ENCODE measurements at regions not wholly inside any gene's neighbourhood (a gene's known extent, or its start where the extent isn't known, plus 50 kb on each side); places are given as distances from the start of the nearest gene placed in this dataset.
"Not testable (repeated sequence)": the region's sequence is repeated elsewhere in the genome, so short reads cannot be mapped to it uniquely, and the experiment has no call there.

DNA sequence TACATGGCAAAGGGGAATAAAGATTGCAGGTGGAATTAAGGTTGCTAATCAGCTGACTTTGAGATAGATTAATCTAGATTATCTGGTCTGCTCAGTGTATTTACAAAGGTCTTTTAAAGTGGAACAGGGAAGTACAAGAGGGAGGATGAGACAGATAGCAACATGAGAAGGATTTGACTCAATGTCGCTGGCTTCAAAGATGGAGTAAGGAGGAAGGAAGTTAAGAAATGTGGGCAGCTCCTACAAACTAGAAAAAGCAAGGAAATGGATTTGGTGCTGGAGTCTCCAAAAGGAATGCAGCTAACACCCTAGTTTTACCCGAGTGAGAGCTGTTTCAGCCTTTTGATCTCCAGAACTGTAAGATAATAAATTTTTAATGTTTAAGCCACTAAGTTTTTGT, 180.7 kb upstream of the TTC14 start:
- TF ChIP-seq, protein P1, sequence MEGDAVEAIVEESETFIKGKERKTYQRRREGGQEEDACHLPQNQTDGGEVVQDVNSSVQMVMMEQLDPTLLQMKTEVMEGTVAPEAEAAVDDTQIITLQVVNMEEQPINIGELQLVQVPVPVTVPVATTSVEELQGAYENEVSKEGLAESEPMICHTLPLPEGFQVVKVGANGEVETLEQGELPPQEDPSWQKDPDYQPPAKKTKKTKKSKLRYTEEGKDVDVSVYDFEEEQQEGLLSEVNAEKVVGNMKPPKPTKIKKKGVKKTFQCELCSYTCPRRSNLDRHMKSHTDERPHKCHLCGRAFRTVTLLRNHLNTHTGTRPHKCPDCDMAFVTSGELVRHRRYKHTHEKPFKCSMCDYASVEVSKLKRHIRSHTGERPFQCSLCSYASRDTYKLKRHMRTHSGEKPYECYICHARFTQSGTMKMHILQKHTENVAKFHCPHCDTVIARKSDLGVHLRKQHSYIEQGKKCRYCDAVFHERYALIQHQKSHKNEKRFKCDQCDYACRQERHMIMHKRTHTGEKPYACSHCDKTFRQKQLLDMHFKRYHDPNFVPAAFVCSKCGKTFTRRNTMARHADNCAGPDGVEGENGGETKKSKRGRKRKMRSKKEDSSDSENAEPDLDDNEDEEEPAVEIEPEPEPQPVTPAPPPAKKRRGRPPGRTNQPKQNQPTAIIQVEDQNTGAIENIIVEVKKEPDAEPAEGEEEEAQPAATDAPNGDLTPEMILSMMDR (IDR thresholded peaks at IDR 0.05), result no peak
- TF ChIP-seq POLR2AphosphoS5 (IDR thresholded peaks at IDR 0.05) (no peak), POLR2A (IDR thresholded peaks at IDR 0.05) (no peak)
- H3K27ac ChIP-seq, result no peak overlapping the region
- DNase-seq (ENCODE audit: low spot score in 2 of 2), result no peak
- no peaks in the 10 kb centered on the region for H3K27me3 ChIP-seq
- no peak overlapping the region for H3K4me3 ChIP-seq
- intact Hi-C loops (cut with DNase I; ENCODE audit: low total_unique reads), result no loop called here
- H3K4me1 ChIP-seq, result no peaks in the 10 kb centered on the region
- no peaks in the 10 kb centered on the region for H3K36me3 ChIP-seq
- H3K9me3 ChIP-seq, result no peaks in the 10 kb centered on the region

DNA sequence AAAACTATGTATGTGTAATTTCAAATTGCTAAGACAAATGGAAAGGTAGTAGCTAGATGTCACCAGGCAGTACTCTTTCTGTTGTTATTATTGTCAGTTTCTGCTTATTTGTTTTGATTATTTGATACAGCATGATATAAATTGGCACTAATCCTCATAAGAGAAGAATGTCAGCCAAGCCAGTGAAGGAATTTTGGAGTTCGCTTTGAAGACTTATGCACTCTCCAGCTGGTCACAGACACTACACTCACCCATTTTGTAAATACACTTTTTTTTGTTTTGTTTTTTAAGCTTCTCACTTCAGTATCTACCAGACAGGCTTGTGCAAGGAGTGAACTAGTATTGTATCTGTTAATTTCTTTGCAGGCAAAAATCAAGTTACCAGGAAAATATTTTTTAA, 180.2 kb upstream of the TTC14 start:
- intact Hi-C loops (cut with DNase I; ENCODE audit: low total_unique reads), result no loop called here
- TF ChIP-seq POLR2AphosphoS5 (IDR thresholded peaks at IDR 0.05), result no peak
- TF ChIP-seq, protein P1 (IDR thresholded peaks at IDR 0.05), result no peak
- no peak for TF ChIP-seq POLR2A (IDR thresholded peaks at IDR 0.05)

DNA sequence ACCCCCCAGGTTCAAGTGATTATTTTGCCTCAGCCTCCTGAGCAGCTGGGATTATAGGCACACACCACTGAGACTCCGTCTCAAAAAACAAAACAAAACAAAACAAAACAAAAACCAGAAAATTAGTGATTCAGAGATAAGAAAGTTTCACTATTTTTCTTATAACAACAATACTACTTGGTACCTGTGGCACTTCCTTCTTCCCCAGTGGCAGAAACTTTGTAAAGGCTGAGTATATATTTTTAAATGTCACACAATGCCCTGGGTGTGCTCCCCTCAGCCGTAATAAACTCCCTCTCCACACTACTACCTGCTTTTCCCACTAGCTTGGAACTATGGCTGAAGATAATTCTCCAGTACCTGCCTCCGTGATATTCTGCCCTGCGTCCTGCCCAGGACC, 177.7 kb upstream of the TTC14 start:
- H3K9me3 ChIP-seq; H3K36me3 ChIP-seq; DNase-seq (ENCODE audit: low spot score in 2 of 2); H3K4me3 ChIP-seq; intact Hi-C loops (cut with DNase I; ENCODE audit: low total_unique reads); H3K27ac ChIP-seq; H3K27me3 ChIP-seq; H3K4me1 ChIP-seq: not testable (repeated sequence)

More for the DNA sequence above, 180.2 kb upstream of the TTC14 start:
- Histone ChIP-seq H3K4me1 (no peaks in the 10 kb centered on the region), H3K36me3 (no peaks in the 10 kb centered on the region), H3K4me3 (no peak overlapping the region), H3K9me3 (no peaks in the 10 kb centered on the region), H3K27ac (no peak overlapping the region), H3K27me3 (no peaks in the 10 kb centered on the region)
- DNase-seq (ENCODE audit: low spot score in 2 of 2), result no peak

DNA sequence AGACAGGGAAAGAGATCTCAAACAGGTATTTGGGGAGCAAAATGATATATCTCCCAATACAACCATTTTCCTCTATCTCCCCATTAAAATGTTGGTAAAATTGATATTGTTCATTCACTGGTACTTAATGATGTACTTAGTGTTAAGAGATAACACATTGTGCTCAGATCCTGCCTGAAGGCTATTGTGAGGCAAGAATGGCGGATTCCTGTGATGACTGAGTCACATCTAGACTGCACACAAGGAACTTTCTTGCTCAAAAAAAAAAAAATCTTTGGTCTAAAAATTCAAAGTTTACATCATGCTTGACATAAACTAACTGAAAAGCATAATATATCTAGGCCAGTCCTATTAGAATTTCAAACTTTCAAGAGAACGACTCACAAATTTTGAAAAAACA, 171.1 kb upstream of the TTC14 start:
- Histone ChIP-seq H3K4me3 (no peak overlapping the region), H3K4me1 (no peaks in the 10 kb centered on the region), H3K27me3 (no peaks in the 10 kb centered on the region), H3K27ac (no peak overlapping the region), H3K36me3 (no peaks in the 10 kb centered on the region), H3K9me3 (no peaks in the 10 kb centered on the region)
- no peak for DNase-seq (ENCODE audit: low spot score in 2 of 2)
- intact Hi-C loops (cut with DNase I; ENCODE audit: low total_unique reads), result no loop called here
- no peak for TF ChIP-seq POLR2A (IDR thresholded peaks at IDR 0.05)
- TF ChIP-seq POLR2AphosphoS5 (IDR thresholded peaks at IDR 0.05), result no peak
- TF ChIP-seq, protein P1 (IDR thresholded peaks at IDR 0.05), result no peak

DNA sequence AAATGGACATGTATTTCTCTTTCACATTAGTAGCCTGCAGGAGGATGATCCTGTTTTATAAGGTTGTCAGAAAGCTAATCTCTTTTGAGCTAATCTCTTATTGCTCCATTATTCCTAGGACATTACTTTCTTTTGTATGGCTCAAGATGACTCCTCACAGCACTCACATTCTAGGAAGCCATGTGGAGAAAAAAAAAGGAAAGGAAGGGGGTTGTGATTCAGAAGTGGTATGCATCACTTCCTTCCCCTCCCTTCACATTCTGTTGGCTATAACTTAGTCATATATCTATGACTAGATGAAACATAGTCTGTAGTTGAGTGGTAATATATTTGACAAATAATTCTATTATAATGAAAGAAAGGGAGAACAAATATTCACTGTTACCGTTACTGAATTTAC, 168.8 kb upstream of the TTC14 start:
- Histone ChIP-seq H3K27me3 (no peaks in the 10 kb centered on the region), H3K4me1 (no peaks in the 10 kb centered on the region), H3K9me3 (no peaks in the 10 kb centered on the region), H3K36me3 (no peaks in the 10 kb centered on the region), H3K4me3 (no peak overlapping the region), H3K27ac (no peak overlapping the region)
- no peak for DNase-seq (ENCODE audit: low spot score in 2 of 2)
- intact Hi-C loops (cut with DNase I; ENCODE audit: low total_unique reads), result no loop called here
- no peak for TF ChIP-seq POLR2A (IDR thresholded peaks at IDR 0.05)
- TF ChIP-seq, protein P1 (IDR thresholded peaks at IDR 0.05), result no peak
- no peak for TF ChIP-seq POLR2AphosphoS5 (IDR thresholded peaks at IDR 0.05)

DNA sequence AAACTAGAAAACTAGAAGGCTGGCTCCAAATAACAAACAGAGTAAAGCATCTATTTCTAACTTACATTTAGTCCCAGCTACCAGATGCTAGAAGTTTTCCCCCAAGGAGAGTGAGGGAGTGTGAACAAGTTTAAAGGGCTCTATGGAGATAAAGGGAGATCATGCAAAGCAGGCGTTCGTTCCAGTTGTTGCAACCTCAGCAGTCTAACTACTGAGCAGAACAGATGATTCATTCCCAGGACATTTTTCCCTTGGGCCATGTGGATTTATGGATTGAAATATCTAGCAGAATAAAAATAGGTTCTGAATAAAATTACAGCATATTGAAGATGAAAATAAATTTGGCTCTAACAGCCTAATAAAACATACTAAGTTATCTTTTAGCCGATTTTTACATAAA, 154.8 kb upstream of the TTC14 start:
- H3K9me3 ChIP-seq, result no peaks in the 10 kb centered on the region
- intact Hi-C loops (cut with DNase I; ENCODE audit: low total_unique reads), result loop anchor here (10.0 kb wide), 1 partner anchor 308 kb away; no protein-coding TSS in a partner anchor
- no peaks in the 10 kb centered on the region for H3K27me3 ChIP-seq
- H3K4me1 ChIP-seq, result no peaks in the 10 kb centered on the region
- DNase-seq (ENCODE audit: low spot score in 2 of 2), result no peak
- no peak overlapping the region for H3K27ac ChIP-seq
- TF ChIP-seq POLR2AphosphoS5 (IDR thresholded peaks at IDR 0.05), result no peak
- TF ChIP-seq, protein P1 (IDR thresholded peaks at IDR 0.05), result no peak
- no peak for TF ChIP-seq POLR2A (IDR thresholded peaks at IDR 0.05)
- H3K4me3 ChIP-seq, result no peak overlapping the region
- H3K36me3 ChIP-seq, result no peaks in the 10 kb centered on the region

DNA sequence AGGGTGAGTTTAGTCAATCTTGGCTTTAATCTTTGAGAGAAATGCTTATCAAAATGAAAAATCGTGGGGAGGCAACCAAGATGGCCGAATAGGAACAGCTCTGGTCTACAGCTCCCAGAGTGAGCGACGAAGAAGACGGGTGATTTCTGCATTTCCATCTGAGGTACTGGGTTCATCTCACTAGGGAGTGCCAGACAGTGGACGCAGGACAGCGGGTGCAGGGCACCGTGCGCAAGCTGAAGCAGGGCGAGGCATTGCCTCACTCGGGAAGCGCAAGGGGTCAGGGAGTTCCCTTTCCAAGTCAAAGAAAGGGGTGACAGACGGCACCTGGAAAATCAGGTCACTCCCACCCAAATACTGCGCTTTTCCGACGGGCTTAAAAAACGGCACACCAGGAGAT, 153.6 kb upstream of the TTC14 start:
- H3K36me3 ChIP-seq; DNase-seq (ENCODE audit: low spot score in 2 of 2); H3K4me1 ChIP-seq; H3K4me3 ChIP-seq; H3K27ac ChIP-seq; H3K9me3 ChIP-seq; H3K27me3 ChIP-seq: not testable (repeated sequence)
- intact Hi-C loops (cut with DNase I; ENCODE audit: low total_unique reads), result loop anchor here (10.0 kb wide), 1 partner anchor 306 kb away; no protein-coding TSS in a partner anchor
